ENCODE measurements at regions not wholly inside any gene's neighbourhood (a gene's known extent, or its start where the extent isn't known, plus 50 kb on each side); places are given as distances from the start of the nearest gene placed in this dataset.
A peak's percentile ranks its signal among the peaks of the same experiment; 100 is the strongest.

GRCh38 chr7:85306115-85306514, 119.3 kb upstream of the SEMA3D start:
- DNase-seq (ENCODE audit: low read depth): no peak
- TF ChIP-seq POLR2A (IDR thresholded peaks at IDR 0.05; ENCODE audit: extremely low read depth, insufficient read length) (no peak), MYC (IDR thresholded peaks at IDR 0.05; ENCODE audit: low read depth, low read length) (no peak), MAX (IDR thresholded peaks at IDR 0.05; ENCODE audit: low read depth, low read length) (no peak), CTCF (IDR thresholded peaks at IDR 0.05; ENCODE audit: low read depth, low read length) (no peak)
- H3K4me3 ChIP-seq (ENCODE audit: low read depth, low read length): no peak overlapping the region

GRCh38 chr7:85294176-85294575, 107.3 kb upstream of the SEMA3D start:
- DNase-seq (ENCODE audit: low read depth): no peak
- H3K4me3 ChIP-seq (ENCODE audit: low read depth, low read length): no peak overlapping the region
- TF ChIP-seq POLR2A (IDR thresholded peaks at IDR 0.05; ENCODE audit: extremely low read depth, insufficient read length) (no peak), MYC (IDR thresholded peaks at IDR 0.05; ENCODE audit: low read depth, low read length) (no peak), CTCF (IDR thresholded peaks at IDR 0.05; ENCODE audit: low read depth, low read length) (no peak), MAX (IDR thresholded peaks at IDR 0.05; ENCODE audit: low read depth, low read length) (no peak)

GRCh38 chr7:85292908-85293576, 106.2 kb upstream of the SEMA3D start:
- TF ChIP-seq POLR2A (IDR thresholded peaks at IDR 0.05; ENCODE audit: extremely low read depth, insufficient read length): no peak
- no peak for TF ChIP-seq MYC (IDR thresholded peaks at IDR 0.05; ENCODE audit: low read depth, low read length)
- TF ChIP-seq MAX (IDR thresholded peaks at IDR 0.05; ENCODE audit: low read depth, low read length): no peak
- no peak for TF ChIP-seq CTCF (IDR thresholded peaks at IDR 0.05; ENCODE audit: low read depth, low read length)
- H3K4me3 ChIP-seq (ENCODE audit: low read depth, low read length): no peak overlapping the region
- no peak for DNase-seq (ENCODE audit: low read depth)

GRCh38 chr7:85290269-85290668, 103.4 kb upstream of the SEMA3D start:
- DNase-seq (ENCODE audit: low read depth): peak; percentile 14
- H3K4me3 ChIP-seq (ENCODE audit: low read depth, low read length): no peak overlapping the region
- TF ChIP-seq MYC (IDR thresholded peaks at IDR 0.05; ENCODE audit: low read depth, low read length) (no peak), POLR2A (IDR thresholded peaks at IDR 0.05; ENCODE audit: extremely low read depth, insufficient read length) (no peak), MAX (IDR thresholded peaks at IDR 0.05; ENCODE audit: low read depth, low read length) (no peak), CTCF (IDR thresholded peaks at IDR 0.05; ENCODE audit: low read depth, low read length) (no peak)

GRCh38 chr7:85289279-85289678, 102.4 kb upstream of the SEMA3D start:
- H3K4me3 ChIP-seq (ENCODE audit: low read depth, low read length): no peak overlapping the region
- TF ChIP-seq MAX (IDR thresholded peaks at IDR 0.05; ENCODE audit: low read depth, low read length) (no peak), MYC (IDR thresholded peaks at IDR 0.05; ENCODE audit: low read depth, low read length) (no peak), CTCF (IDR thresholded peaks at IDR 0.05; ENCODE audit: low read depth, low read length) (no peak), POLR2A (IDR thresholded peaks at IDR 0.05; ENCODE audit: extremely low read depth, insufficient read length) (no peak)
- DNase-seq (ENCODE audit: low read depth): no peak

Data from NB4 (cell line).